NOMO-1 (cell line): ENCODE measurements at regions not wholly inside any gene's neighbourhood (a gene's known extent, or its start where the extent isn't known, plus 50 kb on each side); places are given as distances from the start of the nearest gene placed in this dataset.
A peak's percentile ranks its signal among the peaks of the same experiment; 100 is the strongest.
"Not testable (repeated sequence)": the region's sequence is repeated elsewhere in the genome, so short reads cannot be mapped to it uniquely, and the experiment has no call there.

Source experiments
- DNase-seq, 2 experiments: peaks; one replicate each; lab custom pipeline; 2025; ENCODE audit not compliant: unreplicated experiment in 2 of 2; lab: John Stamatoyannopoulos, UW

DNA sequence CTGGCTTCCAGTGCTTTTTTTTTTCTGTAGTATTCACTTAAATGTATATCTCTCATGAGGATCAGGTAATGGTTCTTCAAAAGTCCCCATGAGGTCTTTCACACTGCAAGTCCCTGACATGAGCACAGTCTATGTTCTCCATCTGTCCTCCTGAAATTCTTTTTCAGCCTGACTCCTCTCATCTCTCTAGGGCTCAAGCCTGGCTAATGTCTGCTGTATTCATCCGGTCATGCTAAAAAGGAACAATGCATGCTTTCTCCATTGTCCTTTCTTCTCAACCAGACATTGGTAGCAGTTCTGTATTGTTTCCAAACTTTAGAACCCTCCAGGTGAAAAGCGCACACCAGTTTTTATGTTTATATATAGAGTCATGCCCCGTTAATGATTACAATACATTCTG, 368.3 kb upstream of the OLFM3 start:
- no peak for DNase-seq

DNA sequence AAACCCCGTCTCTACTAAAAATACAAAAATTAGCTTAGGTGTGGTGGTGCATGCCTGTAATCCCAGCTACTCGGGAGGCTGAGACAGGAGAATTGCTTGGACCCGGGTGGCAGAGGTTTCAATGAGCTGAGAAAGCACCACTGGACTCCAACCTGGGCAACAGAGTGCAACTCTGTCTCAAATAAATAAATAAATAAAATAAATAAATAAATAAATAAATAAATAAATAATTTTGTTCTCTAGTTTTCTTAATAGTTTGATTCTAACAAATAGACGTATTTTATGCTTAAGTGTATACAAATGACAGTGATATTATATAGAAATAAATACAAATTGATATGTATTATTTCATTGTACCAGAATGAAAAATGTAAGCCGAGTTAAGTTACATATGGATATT, 339.9 kb upstream of the OLFM3 start:
- no peak for DNase-seq

DNA sequence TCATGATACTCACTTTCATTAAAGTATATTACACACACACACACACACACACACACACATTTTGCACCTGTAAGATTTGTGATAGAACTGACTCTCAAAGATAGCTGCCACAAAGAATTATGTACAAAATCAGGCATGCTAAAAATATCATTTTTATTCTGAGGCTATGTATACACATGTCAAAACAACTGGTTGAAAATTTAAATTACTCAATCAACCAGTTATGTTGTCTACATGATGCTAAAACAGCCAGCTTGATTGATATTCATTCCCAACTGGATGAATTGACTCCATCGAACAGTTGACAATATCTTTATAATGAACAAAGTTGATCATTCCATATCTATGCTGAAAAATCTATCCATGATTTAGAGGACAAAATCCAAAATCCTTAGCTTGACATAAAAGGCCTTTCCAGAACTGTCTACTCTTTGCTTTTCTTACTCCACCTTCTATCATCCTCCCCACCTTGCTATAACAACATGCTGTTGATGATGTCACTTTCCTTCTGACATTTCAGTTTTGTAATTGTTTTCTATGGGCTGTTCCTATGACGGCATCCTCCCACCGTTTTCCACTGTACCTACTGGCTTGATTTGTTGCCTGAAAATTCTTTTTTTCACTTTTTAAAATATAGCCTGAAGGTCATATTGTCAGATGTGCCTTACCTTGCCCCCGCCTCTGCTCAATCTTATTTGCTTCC, 321.5 kb upstream of the OLFM3 start:
- no peak for DNase-seq

DNA sequence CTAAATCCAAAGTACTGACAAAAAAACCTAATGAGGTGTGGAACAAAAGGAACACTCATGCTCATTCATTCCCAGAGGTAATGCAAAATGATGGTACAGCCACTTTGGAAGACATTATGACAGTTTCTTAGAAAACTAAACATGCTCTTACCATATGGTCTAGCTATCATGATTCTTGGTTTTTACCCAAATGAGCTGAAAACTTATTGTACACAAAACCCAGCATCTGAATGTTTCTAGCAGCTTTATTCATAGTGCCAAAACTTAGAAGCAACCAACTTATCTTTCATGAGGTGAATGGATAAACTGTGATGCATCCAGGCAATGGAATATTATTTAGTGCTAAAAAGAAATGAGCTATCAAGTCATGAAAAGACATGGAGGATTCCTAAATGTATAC, 318.4 kb upstream of the OLFM3 start:
- no peak for DNase-seq

DNA sequence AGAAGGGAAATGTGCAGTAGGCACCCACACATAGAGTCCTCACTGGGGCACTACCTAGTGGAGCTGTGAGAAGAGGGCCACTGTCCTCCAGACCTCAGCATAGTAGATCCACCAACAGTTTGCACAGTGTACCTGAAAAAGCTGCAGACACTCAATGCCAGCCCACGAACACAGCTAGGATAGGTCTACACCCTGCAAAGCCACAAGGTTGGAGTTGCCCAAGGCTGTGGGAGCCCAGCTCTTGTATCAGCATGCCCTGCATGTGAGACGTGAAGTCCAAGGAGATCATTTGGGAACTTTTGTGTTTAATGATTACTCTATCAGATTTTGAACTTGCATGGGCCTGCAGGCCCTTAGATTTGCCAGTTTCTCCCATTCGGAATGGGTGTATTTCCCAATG, 299.4 kb upstream of the OLFM3 start:
- DNase-seq, result no peak

DNA sequence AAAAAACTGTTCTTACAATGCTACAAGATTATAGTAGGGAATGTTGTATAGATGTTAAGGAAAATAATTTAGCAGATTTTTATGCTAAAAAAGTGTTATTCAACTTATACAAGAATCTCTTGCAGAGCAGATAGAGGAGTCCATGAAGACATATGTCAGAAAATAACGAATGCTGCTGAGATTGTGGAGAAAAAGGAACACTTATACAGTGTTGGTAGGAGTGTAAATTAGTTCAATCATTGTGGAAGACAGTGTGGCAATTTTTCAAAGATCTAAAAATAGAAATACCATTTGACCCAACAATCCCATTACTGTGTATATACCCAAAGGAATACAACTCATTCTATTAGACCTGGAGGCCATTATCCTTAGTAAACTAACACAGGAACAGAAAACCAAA, 286.2 kb upstream of the OLFM3 start:
- DNase-seq, result no peak

DNA sequence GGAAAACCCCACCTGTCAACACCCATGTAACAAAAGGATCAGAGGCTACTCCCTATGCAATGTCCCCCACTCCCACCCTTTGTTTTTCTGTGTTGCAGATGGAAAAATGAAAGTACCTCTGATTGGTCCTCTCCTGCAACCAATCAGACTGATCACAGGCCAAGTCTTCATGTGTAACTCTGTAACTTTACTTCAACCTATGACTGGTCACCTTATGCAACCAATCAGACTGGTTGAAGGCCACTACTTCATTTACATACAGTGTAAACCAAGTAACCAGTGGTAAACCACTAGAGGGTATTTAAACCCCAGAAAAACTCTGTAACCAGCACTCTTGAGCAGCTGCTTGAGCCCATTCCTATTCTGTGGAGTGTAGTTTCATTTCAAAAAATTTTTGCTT, 266.3 kb upstream of the OLFM3 start:
- no peak for DNase-seq

DNA sequence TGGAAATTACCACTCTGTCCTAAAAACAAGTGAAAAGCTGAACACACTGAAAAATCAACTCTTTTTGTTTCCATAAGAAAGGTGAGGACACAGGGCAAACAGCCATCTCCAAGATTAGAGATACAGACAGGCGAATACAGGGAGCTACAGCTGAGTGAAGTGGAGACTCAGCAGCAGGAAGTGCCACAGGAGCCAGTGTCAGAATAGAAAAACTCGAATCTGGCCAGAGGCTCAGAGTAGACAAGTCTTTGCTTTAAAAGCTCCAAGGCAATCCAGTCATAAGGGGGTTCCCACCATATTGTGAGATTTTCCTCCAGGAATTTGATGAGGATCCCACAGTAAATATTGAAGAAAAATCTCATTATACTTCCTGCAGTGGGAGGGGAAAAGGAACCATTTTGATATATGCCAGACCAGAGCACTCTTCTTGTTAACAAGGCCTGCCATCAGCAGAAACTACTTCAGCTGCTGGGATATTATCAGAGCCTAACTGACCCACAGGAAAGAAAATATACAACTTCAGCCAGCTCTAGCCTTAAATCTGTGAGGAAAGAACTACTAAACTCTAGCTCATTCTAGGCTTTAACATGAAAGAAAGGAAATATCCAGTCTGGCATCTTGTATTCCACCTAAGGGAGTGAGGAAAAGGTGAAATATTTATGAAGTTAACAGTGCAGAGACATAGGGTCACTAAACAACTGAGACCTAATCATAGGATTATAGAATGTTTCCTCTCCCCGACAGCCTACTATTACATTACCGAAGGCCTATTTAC, 256.2 kb upstream of the OLFM3 start:
- DNase-seq, result no peak

DNA sequence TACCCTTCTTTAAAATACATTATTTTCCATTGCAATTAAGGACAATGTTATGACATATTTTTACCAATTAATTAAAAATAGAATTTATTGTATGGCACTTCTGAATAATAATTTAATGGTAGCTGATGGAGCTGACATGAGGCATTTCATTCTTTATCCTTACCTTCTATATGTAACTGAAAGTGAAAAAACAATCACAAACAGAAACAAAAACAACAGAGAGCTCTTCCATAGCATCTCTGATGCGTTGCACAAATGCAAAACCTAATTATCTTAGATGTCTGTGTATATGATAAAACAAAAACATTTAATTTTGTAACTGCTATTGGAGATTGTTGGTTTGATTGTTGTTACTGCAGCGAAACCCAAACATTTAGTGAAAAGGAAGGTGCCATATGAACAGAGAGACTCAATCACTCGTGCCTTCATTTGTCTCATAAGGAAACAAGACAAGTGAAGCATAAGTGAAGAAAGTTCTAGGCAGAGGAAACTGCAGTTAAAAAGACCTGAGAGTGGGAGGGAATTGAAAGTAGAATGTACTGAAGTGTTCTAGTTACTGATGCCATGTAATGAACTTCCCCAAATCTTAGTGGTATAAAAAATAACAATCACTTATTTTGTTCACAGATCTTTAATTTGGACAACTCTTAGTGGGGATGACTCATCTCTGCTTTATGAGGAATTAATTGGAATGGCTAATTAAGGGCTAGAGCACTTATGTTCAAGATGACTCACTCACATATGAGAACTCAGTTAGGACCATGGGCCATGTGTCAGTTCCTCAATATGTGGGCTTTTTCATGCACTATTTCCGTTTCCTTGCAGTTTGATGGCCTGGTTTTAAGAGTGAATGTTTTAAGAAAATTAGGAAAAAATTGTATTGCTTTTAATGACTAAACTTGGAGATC, 245.0 kb upstream of the OLFM3 start:
- DNase-seq, result peak; percentile 62 to 93

DNA sequence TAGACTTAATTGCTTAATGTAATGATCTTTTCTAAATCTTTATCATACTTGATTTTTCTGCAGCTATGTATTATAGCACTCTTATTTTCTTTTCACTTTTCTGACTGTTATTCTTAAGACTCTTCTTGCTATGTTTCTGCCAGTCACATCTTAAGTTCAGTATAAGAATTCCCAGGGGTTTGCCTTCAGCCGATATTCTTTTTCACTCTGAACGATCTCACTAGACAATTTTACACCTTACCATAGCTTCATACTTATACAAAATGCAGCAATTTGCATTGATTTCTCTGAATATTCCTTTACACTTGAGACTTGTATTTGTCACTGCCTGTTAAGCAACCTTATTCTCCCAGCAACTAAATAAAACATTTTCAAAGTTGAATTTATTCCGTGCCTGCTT, 242.5 kb upstream of the OLFM3 start:
- DNase-seq, result no peak

DNA sequence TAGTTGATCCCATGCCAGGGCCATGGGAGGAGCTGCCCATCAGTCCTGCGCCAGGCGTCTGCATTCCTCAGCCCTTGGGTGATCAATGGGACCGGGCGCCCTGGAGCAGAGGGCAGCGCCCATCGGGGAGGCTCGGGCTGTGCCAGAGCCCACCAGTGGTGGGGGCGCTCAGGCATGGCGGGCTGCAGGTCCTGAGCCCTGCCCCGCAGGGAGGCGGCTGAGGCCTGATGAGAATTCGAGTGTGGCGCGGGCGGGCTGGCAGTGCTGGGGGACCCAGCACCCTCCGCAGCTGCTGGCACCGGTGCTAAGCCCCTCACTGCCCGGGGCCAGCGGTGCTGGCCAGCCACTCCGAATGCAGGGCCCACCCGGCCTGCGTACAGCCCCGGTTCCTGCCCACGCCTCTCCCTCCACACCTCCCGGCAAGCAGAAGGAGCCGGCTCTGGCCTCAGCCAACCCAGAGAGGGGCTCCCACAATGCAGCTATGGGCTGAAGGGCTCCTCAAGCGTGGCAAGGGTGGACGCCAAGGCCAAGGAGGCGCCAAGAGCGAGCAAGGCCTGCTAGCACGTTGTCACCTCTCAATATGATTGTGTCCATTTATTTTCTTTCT, 238.1 kb upstream of the OLFM3 start:
- DNase-seq, result no peak

DNA sequence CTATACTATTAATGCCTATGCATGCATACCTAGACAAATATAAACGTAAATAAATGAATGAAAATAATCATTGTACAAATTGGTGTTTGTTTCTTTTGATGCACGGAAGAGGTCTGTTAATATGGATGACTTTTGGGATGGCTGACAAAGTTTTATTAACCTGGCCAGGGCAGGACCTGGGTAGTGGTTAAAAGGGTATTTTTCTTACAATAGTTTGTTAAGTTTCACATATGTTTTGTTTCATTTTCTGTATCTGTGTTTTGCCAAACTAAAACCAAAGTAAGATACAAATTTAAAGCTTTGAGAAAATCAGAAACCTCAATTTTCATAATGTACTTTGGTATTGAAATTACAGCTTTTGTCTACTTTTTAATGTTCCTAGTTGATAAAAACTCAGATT, 222.7 kb upstream of the OLFM3 start:
- no peak for DNase-seq

DNA sequence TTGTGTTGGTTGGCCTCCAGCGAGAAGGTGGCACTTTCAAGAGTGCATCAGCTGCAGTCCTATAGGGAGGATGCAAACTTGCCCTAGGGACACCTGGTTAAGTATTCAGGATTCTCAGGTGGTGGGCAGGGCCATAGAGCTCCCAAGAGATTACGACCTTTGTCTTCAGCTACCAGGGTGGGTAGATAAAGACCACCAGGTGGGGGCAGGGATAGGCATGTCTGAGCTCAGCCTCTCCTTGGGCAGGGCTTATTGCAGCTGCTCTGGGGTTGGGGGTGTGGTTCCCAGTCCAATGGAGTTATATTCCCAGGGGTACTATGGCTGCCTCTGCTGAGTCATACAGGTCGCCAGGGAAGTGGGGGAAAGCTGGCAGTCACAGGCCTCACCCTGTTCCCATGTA, 214.2 kb upstream of the OLFM3 start:
- not testable (repeated sequence) for DNase-seq

DNA sequence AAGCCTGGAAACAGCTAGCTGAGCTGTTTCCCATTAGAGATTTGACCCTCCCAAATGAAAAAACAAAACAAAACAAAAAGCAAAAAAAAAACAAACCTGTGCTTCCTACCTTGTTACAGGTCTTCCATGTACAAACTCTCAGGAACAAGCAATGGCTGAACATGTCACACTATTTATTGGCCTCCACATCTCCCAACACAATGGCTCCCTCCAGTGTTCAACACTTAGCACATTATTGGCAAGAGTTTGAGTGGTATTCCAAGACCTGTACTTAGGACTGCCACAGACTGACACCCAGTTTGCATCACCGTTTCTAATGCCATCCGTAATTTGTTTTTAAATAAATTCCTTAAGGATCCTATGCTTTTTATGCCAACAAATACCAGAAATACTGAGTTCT, 195.0 kb upstream of the OLFM3 start:
- peak; percentile 5 to 6 for DNase-seq

DNA sequence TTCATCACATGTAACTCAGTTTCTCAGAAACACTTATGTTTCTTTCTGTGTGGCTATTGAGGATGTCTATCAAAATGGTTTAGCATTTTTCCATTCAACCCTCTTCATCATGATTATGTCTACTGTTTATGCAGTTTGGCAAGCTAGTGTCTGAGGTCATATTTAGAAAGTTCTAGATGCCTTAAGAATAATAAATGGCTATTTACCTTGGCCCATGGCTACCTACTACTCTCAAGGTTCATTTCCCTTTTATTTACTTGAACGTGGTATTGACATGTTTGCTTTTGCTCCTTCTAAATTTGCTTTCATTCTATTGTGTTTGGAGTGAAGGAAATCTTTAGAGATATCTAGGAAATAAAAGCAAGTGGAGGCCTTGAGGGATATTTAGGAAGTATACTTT, 193.7 kb upstream of the OLFM3 start:
- DNase-seq, result no peak

DNA sequence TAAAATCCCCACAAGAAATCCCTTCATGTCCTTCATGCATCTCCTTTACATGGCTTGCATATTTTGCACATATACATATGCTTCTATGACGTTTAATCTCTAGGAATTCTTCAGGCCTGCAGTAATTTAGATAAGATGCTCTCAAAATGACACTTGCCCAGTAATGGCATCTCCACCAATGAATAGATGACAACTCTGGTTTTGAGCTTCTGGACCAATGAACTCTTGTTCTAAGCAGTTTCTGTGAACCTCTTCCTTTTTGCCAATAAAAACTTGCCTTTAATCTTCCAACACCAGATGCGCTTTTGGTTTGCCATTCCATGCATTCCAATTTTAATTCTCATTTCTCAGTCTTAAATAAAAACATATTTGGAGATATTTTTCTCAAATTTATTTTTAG, 189.8 kb upstream of the OLFM3 start:
- no peak for DNase-seq

DNA sequence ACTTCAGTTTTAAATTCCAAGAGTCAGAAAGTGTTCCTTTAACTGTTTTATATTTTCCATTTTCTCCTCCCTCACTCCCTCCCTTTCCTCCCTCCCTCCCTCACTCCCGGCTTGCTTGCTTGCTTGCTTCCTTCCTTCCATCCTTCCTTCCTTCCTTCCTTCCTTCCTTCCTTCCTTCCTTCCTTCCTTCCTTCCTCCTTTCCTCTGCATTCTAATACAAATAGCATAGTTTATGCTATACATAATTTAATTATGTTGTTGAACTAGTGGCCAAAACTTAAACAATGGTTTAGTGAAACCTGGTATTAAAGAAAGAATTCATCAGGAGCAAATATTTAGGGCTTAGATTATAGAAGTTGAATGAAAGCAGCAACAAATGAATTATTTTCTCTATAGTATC, 188.5 kb upstream of the OLFM3 start:
- no peak for DNase-seq

DNA sequence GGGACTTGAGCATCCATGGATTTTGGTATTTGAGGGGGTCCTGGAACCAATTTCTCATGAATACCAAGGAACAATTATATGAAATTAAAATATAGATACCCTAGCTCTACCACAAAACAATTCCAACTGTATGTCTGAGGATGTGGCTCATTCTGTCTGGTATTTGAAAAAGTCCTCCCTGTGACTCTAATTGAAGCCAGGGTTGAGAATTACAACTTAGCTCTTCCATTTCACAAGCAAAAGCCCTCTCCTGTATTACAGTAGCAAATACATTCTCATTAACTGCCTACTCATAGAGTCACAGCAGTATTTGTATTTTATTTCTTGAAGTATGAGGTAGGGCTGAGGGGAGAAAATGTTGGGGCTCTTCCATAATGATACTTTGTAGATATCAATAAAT, 187.8 kb upstream of the OLFM3 start:
- no peak for DNase-seq

DNA sequence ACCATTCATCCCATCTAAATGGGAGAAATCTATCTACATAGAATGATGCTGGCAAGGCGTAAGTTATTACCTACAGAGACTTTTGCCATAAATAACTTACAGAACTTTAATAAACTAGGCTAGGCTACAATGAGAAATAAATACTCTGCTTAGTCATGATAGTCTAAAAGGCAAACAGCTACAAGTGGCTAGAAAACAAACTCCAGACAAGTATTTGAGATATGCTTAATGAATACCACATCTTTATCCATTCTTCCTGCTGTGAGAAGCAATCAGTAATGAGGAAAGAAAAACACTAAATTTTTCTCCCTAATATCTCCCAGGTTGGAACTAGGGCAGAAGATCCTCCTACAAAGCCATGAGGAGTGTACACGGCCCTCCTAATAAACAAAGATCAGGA, 187.0 kb upstream of the OLFM3 start:
- DNase-seq, result no peak

DNA sequence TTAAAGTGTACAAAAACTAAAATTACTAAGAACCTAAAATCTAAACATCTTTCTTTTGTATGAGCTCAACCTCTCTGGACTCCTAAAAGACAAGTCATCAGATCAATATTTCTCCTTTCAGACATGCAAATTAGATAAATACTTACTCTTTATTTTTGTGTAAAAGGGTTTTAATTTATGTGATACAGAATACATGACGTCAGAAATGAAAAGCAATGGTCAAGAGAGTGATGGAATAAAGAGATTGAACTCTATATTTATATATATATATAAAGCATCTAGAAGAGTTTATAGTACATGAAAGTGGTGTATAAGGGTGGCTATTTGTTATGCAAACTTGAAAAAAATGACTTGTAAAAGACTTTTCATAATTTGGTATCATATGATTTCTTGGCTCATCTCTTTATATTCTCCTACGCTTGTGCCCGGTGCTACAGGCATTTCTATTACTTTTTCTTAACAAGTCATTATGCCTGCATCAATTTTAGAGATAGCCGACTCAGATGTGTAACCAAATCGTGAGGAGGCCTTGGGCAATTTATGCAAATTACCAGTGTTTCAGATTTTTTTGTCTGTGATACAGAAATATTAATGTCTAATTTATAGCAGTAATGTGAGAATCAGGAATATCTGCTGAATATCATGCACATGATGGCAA, 186.0 kb upstream of the OLFM3 start:
- no peak for DNase-seq

DNA sequence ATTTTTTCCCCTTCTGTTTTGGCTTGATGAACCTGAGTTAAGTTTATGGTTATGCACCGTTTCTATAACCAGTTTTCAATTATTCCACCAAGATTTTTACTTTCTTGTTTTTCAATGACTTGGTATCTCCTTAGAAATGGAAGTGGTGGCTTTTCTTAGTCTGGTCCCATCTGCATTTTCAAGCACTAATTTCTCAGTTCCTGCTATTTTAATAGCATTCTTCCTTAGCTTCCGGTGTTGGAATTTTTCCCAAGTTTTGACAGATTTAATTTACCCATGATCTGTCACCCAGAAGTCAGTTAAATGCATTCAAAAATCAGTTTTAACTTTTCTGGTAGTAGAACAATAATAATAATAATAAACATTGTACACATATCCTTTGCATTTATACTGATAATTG, 184.6 kb upstream of the OLFM3 start:
- no peak for DNase-seq
